ENCODE measurements at regions not wholly inside any gene's neighbourhood (a gene's known extent, or its start where the extent isn't known, plus 50 kb on each side); places are given as distances from the start of the nearest gene placed in this dataset.
"Not testable (repeated sequence)": the region's sequence is repeated elsewhere in the genome, so short reads cannot be mapped to it uniquely, and the experiment has no call there.

- H3K4me2 ChIP-seq; H4K20me1 ChIP-seq (replicated peaks; ENCODE audit: insufficient read depth); ATAC-seq; H3K4me3 Mint-ChIP-seq; DNase-seq (ENCODE audit: low spot score); H3K27me3 Mint-ChIP-seq (ENCODE audit: insufficient read depth, low read depth, poor library complexity); H2AFZ ChIP-seq; H3K27ac ChIP-seq (ENCODE audit: low read depth); H3K79me2 ChIP-seq (replicated peaks; ENCODE audit: insufficient read depth); H3K4me1 ChIP-seq (ENCODE audit: insufficient read depth); H3K9me2 ChIP-seq (ENCODE audit: insufficient read depth); H3F3A ChIP-seq (replicated peaks; ENCODE audit: low read depth); H3K4me1 Mint-ChIP-seq; H3K4me3 ChIP-seq; H3K27me3 ChIP-seq (ENCODE audit: insufficient read depth); H3K27ac Mint-ChIP-seq: not testable (repeated sequence)
- H3K36me3 ChIP-seq (ENCODE audit: insufficient read depth) = peaks cover 11% of the 10 kb centered on the region
- H3K9me3 Mint-ChIP-seq = peaks cover 62% of the 10 kb centered on the region
- H3K36me3 Mint-ChIP-seq (ENCODE audit: low read depth) = peaks cover 42% of the 10 kb centered on the region
Observed at GRCh38 chr2:123804126-123804525, 221.0 kb upstream of the CNTNAP5 start.

GRCh38 chr2:123805746-123806145 is 219.3 kb upstream of the CNTNAP5 start:
- not testable (repeated sequence) for H3K27me3 ChIP-seq (ENCODE audit: insufficient read depth); H3K4me2 ChIP-seq; H3K4me1 Mint-ChIP-seq; DNase-seq (ENCODE audit: low spot score); H3K4me1 ChIP-seq (ENCODE audit: insufficient read depth); H3F3A ChIP-seq (replicated peaks; ENCODE audit: low read depth); H3K27me3 Mint-ChIP-seq (ENCODE audit: insufficient read depth, low read depth, poor library complexity); H3K9me2 ChIP-seq (ENCODE audit: insufficient read depth); H3K27ac ChIP-seq (ENCODE audit: low read depth); H3K27ac Mint-ChIP-seq; H3K4me3 ChIP-seq; H3K4me3 Mint-ChIP-seq; ATAC-seq; H4K20me1 ChIP-seq (replicated peaks; ENCODE audit: insufficient read depth); H2AFZ ChIP-seq; H3K79me2 ChIP-seq (replicated peaks; ENCODE audit: insufficient read depth)
- peaks cover 11% of the 10 kb centered on the region for H3K36me3 ChIP-seq (ENCODE audit: insufficient read depth)
- Mint-ChIP-seq H3K36me3 (ENCODE audit: low read depth) (peaks cover 54% of the 10 kb centered on the region), H3K9me3 (peaks cover 70% of the 10 kb centered on the region)

- no peaks in the 10 kb centered on the region for H3K4me1 ChIP-seq (ENCODE audit: insufficient read depth)
- H3K36me3 ChIP-seq (ENCODE audit: insufficient read depth) = peaks cover 11% of the 10 kb centered on the region
- no peaks in the 10 kb centered on the region for H4K20me1 ChIP-seq (replicated peaks; ENCODE audit: insufficient read depth)
- peak; percentile 89 for ATAC-seq
- TF ChIP-seq ZNF462 (CRISPR knock-in tag; IDR thresholded peaks at IDR 0.05) = no peak
- no peak for TF ChIP-seq JUNB (IDR thresholded peaks at IDR 0.05; ENCODE audit: unreplicated experiment)
- TF ChIP-seq CTCF (conservative IDR thresholded peaks at IDR 0.05; ENCODE audit: low read depth in 2 of 2) = peak; percentile 51 to 78
- no peaks in the 10 kb centered on the region for H3K27me3 ChIP-seq (ENCODE audit: insufficient read depth)
- peak overlapping the region; percentile 52; the same call in 1 of the 2 replicates for H2AFZ ChIP-seq
- Mint-ChIP-seq H3K9me3 (peaks cover 59% of the 10 kb centered on the region), H3K4me1 (no peaks in the 10 kb centered on the region), H3K36me3 (ENCODE audit: low read depth) (peaks cover 46% of the 10 kb centered on the region), H3K27ac (no peak overlapping the region), H3K4me3 (no peak overlapping the region), H3K27me3 (ENCODE audit: insufficient read depth, low read depth, poor library complexity) (peaks cover 6% of the 10 kb centered on the region)
- no peak overlapping the region for H3K4me3 ChIP-seq
- peak; percentile 63 for DNase-seq (ENCODE audit: low spot score)
- H3K27ac ChIP-seq (ENCODE audit: low read depth) = no peak overlapping the region
- H3K9me2 ChIP-seq (ENCODE audit: insufficient read depth) = 0 out of 2 replicates have a peak, but pooled peaks cover 5% of the 10 kb centered on the region
- H3K4me2 ChIP-seq = no peak overlapping the region
- H3F3A ChIP-seq (replicated peaks; ENCODE audit: low read depth) = no peaks in the 10 kb centered on the region
- no peaks in the 10 kb centered on the region for H3K79me2 ChIP-seq (replicated peaks; ENCODE audit: insufficient read depth)
Observed at GRCh38 chr2:123808243-123808642, 216.8 kb upstream of the CNTNAP5 start.

Measured in GM23338 (cell line).